SK-N-SH treated with all-trans-retinoic acid at 6 μM for 48 hours (cell line): ENCODE measurements at regions not wholly inside any gene's neighbourhood (a gene's known extent, or its start where the extent isn't known, plus 50 kb on each side); places are given as distances from the start of the nearest gene placed in this dataset.

ENCODE experiments used
- ARNTL ChIP-seq: fragments of 450-650 bp; formaldehyde crosslinking; IDR thresholded peaks from 2 replicates; pipeline ENCODE4 v1.5.0; 2020; ENCODE audit warnings: low read depth, mild to moderate bottlenecking, moderate library complexity, borderline replicate concordance
- BACH2 ChIP-seq: fragments of 250-450 bp; sonication (Bioruptor Pico); IDR thresholded peaks from 2 replicates; pipeline ENCODE4 v1.9.0; 2021; ENCODE audit warnings: mild to moderate bottlenecking, borderline replicate concordance
- PPARA ChIP-seq: fragments of 250-450 bp; sonication (Bioruptor Pico); IDR thresholded peaks from 2 replicates; pipeline ENCODE4 v1.5.0; 2020; ENCODE audit warnings: mild to moderate bottlenecking, borderline replicate concordance
- RARB ChIP-seq: fragments of 250-450 bp; sonication (Bioruptor Pico); IDR thresholded peaks from 2 replicates; pipeline ENCODE4 v1.8.0; 2021; ENCODE audit warnings: mild to moderate bottlenecking, moderate library complexity
- SNAI2 ChIP-seq: fragments of 250-450 bp; sonication (Bioruptor Pico); IDR thresholded peaks from 2 replicates; pipeline ENCODE4 v1.5.0; 2020; ENCODE audit warnings: mild to moderate bottlenecking, moderate library complexity
- TOX ChIP-seq: fragments of 250-450 bp; sonication (Bioruptor Pico); IDR thresholded peaks from 2 replicates; pipeline ENCODE4 v1.8.0; 2021; ENCODE audit warnings: mild to moderate bottlenecking, moderate library complexity, borderline replicate concordance
- ZC3H10 ChIP-seq: fragments of 250-450 bp; sonication (Bioruptor Pico); IDR thresholded peaks from 2 replicates; pipeline ENCODE4 v1.5.1; 2021; ENCODE audit warnings: mild to moderate bottlenecking, moderate library complexity
- ZFP30 ChIP-seq: fragments of 450-650 bp; formaldehyde crosslinking; IDR thresholded peaks from 2 replicates; pipeline ENCODE4 v1.5.0; 2022; ENCODE audit warnings: mild to moderate bottlenecking, moderate library complexity
- ZNF8 ChIP-seq: fragments of 450-650 bp; formaldehyde crosslinking; IDR thresholded peaks from 2 replicates; pipeline ENCODE4 v1.5.0; 2020; ENCODE audit warnings: mild to moderate bottlenecking, moderate library complexity
- TF ChIP-seq, protein P1 (sequence below): fragments of 250-450 bp; sonication (Bioruptor Pico); IDR thresholded peaks from 2 replicates; pipeline ENCODE4 v1.8.0; 2020; ENCODE audit warnings: mild to moderate bottlenecking, moderate library complexity, borderline replicate concordance

DNA sequence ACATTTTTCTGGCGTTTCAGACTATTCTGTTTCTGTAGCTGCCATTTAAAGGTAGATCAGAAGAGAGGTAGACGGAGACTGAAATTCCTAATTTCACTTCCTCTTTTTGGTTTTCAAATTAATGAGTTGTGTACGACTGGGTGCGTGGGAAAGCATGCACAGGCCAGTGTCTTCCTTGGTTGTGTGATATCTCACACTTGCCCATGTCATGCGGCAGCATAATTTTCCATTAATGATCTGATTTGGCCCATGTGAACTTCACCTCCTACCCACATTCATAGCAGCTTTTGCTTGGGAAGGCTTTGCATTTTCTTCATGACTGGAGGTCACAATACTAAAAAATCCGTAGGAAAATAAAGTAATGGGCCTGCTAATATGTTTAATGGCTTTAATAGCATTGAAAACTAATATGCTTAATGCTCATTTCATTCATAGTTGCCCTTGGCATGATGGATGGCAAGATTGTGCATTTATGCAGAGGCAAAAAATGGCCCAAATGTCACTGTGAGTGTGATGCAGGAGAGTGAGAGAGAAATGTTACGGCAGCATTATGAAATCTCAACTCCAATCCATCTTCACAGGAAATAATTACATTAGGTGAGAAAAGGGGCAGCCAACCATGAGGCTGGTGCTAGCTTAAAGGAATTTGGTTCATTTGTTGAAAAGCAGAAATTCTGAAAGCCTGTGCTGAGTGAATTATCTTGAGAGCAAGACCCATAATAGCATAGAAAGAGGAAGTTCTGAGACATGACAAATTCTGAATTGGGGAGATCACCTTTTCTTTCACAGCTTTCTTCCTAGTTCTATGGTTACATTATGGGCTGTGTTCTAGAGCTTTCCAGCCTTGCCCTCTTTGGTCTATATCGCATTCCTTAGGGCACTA lies 69.0 kb upstream of the UST start:
- TF ChIP-seq, protein P1, sequence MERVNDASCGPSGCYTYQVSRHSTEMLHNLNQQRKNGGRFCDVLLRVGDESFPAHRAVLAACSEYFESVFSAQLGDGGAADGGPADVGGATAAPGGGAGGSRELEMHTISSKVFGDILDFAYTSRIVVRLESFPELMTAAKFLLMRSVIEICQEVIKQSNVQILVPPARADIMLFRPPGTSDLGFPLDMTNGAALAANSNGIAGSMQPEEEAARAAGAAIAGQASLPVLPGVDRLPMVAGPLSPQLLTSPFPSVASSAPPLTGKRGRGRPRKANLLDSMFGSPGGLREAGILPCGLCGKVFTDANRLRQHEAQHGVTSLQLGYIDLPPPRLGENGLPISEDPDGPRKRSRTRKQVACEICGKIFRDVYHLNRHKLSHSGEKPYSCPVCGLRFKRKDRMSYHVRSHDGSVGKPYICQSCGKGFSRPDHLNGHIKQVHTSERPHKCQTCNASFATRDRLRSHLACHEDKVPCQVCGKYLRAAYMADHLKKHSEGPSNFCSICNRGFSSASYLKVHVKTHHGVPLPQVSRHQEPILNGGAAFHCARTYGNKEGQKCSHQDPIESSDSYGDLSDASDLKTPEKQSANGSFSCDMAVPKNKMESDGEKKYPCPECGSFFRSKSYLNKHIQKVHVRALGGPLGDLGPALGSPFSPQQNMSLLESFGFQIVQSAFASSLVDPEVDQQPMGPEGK (CRISPR knock-in tag), result no peak
- TF ChIP-seq SNAI2 (no peak), ZNF8 (no peak), BACH2 (CRISPR knock-in tag) (no peak), TOX (CRISPR knock-in tag) (no peak), ZFP30 (CRISPR knock-in tag) (no peak), RARB (CRISPR knock-in tag) (no peak), ZC3H10 (CRISPR knock-in tag) (no peak), PPARA (CRISPR knock-in tag) (no peak), ARNTL (no peak)
